ENCODE measurements at regions not wholly inside any gene's neighbourhood (a gene's known extent, or its start where the extent isn't known, plus 50 kb on each side); places are given as distances from the start of the nearest gene placed in this dataset.

DNA sequence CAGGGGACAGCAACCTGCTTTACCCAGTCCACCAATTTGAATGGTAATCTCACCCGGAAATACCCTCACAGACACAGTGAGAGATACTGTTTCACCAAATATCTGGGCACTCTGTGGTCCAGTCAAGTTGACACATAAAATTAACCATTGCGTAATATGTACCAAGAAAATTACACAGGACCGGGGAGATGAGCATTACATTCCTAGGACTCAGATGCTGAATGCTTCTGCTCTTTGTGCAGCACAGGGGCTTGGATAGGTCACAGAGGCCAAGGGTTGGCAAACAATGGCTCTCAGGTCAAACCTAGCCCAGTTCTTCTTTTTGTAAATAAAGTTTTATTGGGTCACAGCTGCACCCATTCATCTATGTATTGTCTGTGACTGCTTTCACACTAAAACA, 557.2 kb downstream of the MN1 start:
- Histone ChIP-seq H3K79me2 (ENCODE audit: control insufficient read depth, insufficient read depth, low read length) (no peaks in the 10 kb centered on the region), H3K27ac (ENCODE audit: control insufficient read depth, insufficient read depth, low read length) (no peak overlapping the region), H3K36me3 (ENCODE audit: control insufficient read depth in 2 of 2, extremely low read depth in 1 of 2, insufficient read depth in 2 of 2, low read length in 2 of 2) (no peaks in the 10 kb centered on the region), H3K27me3 (ENCODE audit: control insufficient read depth, extremely low read depth, insufficient read depth, low read length) (no peaks in the 10 kb centered on the region), H3K9me1 (ENCODE audit: control insufficient read depth, extremely low read depth, insufficient read depth, low read length) (no peaks in the 10 kb centered on the region), H4K20me1 (ENCODE audit: control insufficient read depth, extremely low read depth, insufficient read depth, low read length) (no peaks in the 10 kb centered on the region), H3K4me1 (ENCODE audit: control insufficient read depth, extremely low read depth, insufficient read depth, low read length) (peaks cover 13% of the 10 kb centered on the region), H3K4me3 (ENCODE audit: control insufficient read depth in 2 of 3, extremely low read depth in 1 of 3, insufficient read depth in 2 of 3, low read depth in 1 of 3, low read length in 3 of 3) (no peak overlapping the region), H3K9ac (ENCODE audit: control insufficient read depth, extremely low read depth, insufficient read depth, low read length) (no peak overlapping the region), H2AFZ (ENCODE audit: control insufficient read depth, low read length) (no peak overlapping the region), H3K4me2 (ENCODE audit: control insufficient read depth, extremely low read depth, insufficient read depth, low read depth, low read length) (no peak overlapping the region), H3K9me3 (ENCODE audit: control insufficient read depth, low read depth, low read length) (no peaks in the 10 kb centered on the region)
- FAIRE-seq, result no peak
- dilution Hi-C loops (cut with MboI; ENCODE audit: extremely low pct_ligation_motif_present, low sequenced_read_pairs), result no loop called here
- DNase-seq (ENCODE audit: low read depth, low spot score), result no peak
- TF ChIP-seq, protein P1, sequence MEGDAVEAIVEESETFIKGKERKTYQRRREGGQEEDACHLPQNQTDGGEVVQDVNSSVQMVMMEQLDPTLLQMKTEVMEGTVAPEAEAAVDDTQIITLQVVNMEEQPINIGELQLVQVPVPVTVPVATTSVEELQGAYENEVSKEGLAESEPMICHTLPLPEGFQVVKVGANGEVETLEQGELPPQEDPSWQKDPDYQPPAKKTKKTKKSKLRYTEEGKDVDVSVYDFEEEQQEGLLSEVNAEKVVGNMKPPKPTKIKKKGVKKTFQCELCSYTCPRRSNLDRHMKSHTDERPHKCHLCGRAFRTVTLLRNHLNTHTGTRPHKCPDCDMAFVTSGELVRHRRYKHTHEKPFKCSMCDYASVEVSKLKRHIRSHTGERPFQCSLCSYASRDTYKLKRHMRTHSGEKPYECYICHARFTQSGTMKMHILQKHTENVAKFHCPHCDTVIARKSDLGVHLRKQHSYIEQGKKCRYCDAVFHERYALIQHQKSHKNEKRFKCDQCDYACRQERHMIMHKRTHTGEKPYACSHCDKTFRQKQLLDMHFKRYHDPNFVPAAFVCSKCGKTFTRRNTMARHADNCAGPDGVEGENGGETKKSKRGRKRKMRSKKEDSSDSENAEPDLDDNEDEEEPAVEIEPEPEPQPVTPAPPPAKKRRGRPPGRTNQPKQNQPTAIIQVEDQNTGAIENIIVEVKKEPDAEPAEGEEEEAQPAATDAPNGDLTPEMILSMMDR (optimal IDR thresholded peaks at IDR 0.05 in 1 of 3, IDR thresholded peaks at IDR 0.05 in 1 of 3, conservative IDR thresholded peaks at IDR 0.05 in 1 of 3; ENCODE audit: extremely low read depth in 1 of 3, insufficient read depth in 2 of 3, low read length in 3 of 3), result no peak

DNA sequence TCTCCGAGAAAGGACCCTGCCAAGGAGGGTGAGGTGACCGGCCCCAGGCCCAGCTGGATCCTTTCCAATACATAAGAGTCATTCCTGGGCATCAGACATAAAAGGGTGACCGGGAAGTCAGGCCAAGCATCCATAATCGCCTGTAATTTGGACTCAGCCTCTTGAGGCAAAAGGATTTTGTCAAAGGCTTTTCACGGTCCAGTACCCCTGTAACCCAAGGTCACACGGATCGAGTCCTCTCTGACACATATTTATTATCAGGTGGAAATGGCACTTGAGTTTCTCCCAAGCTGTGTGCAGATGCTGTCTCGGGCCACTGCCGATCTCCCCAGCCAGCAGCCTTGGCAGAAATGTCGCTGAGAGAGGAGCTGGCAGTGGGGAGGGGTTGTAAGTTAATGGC, 556.5 kb downstream of the MN1 start:
- no peak overlapping the region for H3K4me2 ChIP-seq (ENCODE audit: control insufficient read depth, extremely low read depth, insufficient read depth, low read depth, low read length)
- no peaks in the 10 kb centered on the region for H3K27me3 ChIP-seq (ENCODE audit: control insufficient read depth, extremely low read depth, insufficient read depth, low read length)
- peaks cover 11% of the 10 kb centered on the region for H3K4me1 ChIP-seq (ENCODE audit: control insufficient read depth, extremely low read depth, insufficient read depth, low read length)
- no peaks in the 10 kb centered on the region for H3K9me3 ChIP-seq (ENCODE audit: control insufficient read depth, low read depth, low read length)
- H3K9ac ChIP-seq (ENCODE audit: control insufficient read depth, extremely low read depth, insufficient read depth, low read length), result no peak overlapping the region
- H3K27ac ChIP-seq (ENCODE audit: control insufficient read depth, insufficient read depth, low read length), result no peak overlapping the region
- no peak for FAIRE-seq
- no peak for TF ChIP-seq EZH2 (IDR thresholded peaks at IDR 0.05; ENCODE audit: low read length)
- TF ChIP-seq, protein P1 (optimal IDR thresholded peaks at IDR 0.05 in 1 of 3, IDR thresholded peaks at IDR 0.05 in 1 of 3, conservative IDR thresholded peaks at IDR 0.05 in 1 of 3; ENCODE audit: extremely low read depth in 1 of 3, insufficient read depth in 2 of 3, low read length in 3 of 3), result no peak
- H3K4me3 ChIP-seq (ENCODE audit: control insufficient read depth in 2 of 3, extremely low read depth in 1 of 3, insufficient read depth in 2 of 3, low read depth in 1 of 3, low read length in 3 of 3), result no peak overlapping the region
- no peaks in the 10 kb centered on the region for H4K20me1 ChIP-seq (ENCODE audit: control insufficient read depth, extremely low read depth, insufficient read depth, low read length)
- no peaks in the 10 kb centered on the region for H3K36me3 ChIP-seq (ENCODE audit: control insufficient read depth in 2 of 2, extremely low read depth in 1 of 2, insufficient read depth in 2 of 2, low read length in 2 of 2)
- H2AFZ ChIP-seq (ENCODE audit: control insufficient read depth, low read length), result no peak overlapping the region
- no peaks in the 10 kb centered on the region for H3K9me1 ChIP-seq (ENCODE audit: control insufficient read depth, extremely low read depth, insufficient read depth, low read length)
- H3K79me2 ChIP-seq (ENCODE audit: control insufficient read depth, insufficient read depth, low read length), result no peaks in the 10 kb centered on the region
- dilution Hi-C loops (cut with MboI; ENCODE audit: extremely low pct_ligation_motif_present, low sequenced_read_pairs), result no loop called here
- no peak for DNase-seq (ENCODE audit: low read depth, low spot score)

Data from keratinocyte (primary cell).